OCI-LY1 (cell line): ENCODE measurements at regions not wholly inside any gene's neighbourhood (a gene's known extent, or its start where the extent isn't known, plus 50 kb on each side); places are given as distances from the start of the nearest gene placed in this dataset.

Experiments
- H2AFZ ChIP-seq: fragments of 200-600 bp; sonication (generic), shearing (Covaris generic); 2 replicates; pipeline ENCODE4 v1.6.0; 2014; ENCODE audit warnings: antibody characterized with exemption, mild to moderate bottlenecking, low read length
- H3F3A ChIP-seq: fragments of 200-600 bp; sonication (generic), shearing (Covaris generic); 2 replicates; pipeline ENCODE4 v1.6.0; 2014; ENCODE audit warnings: mild to moderate bottlenecking, antibody characterized with exemption, low read length, moderate library complexity; ENCODE audit not compliant: insufficient read depth
- H3K27ac ChIP-seq: fragments of 200-600 bp; sonication (generic); 2 replicates; pipeline ENCODE4 v1.5.1; 2014; ENCODE audit warnings: low read length, mixed run types, mild to moderate bottlenecking, low read depth; ENCODE audit not compliant: poor library complexity, severe bottlenecking
- H3K27me3 ChIP-seq: fragments of 200-600 bp; sonication (generic); 2 replicates; pipeline ENCODE4 v1.6.0; 2014; ENCODE audit warnings: antibody characterized with exemption, mild to moderate bottlenecking, low read length, moderate library complexity; ENCODE audit not compliant: insufficient read depth
- H3K36me3 ChIP-seq: fragments of 200-600 bp; sonication (generic); 2 replicates; pipeline ENCODE4 v1.6.1; 2014; ENCODE audit warnings: mild to moderate bottlenecking, antibody characterized with exemption, low read length, moderate library complexity, mixed read lengths; ENCODE audit not compliant: insufficient read depth
- H3K4me1 ChIP-seq: fragments of 200-600 bp; sonication (generic); 2 replicates; pipeline ENCODE4 v1.5.1; 2014; ENCODE audit warnings: mild to moderate bottlenecking, low read length, moderate library complexity; ENCODE audit not compliant: insufficient read depth, severe bottlenecking
- H3K4me2 ChIP-seq: fragments of 200-600 bp; sonication (generic), shearing (Covaris generic); 2 replicates; pipeline ENCODE4 v1.6.1; 2014; ENCODE audit warnings: low read length
- H3K4me3 ChIP-seq: fragments of 200-600 bp; sonication (generic); 2 replicates; pipeline ENCODE4 v1.5.1; 2014; ENCODE audit warnings: low read length, low read depth, mild to moderate bottlenecking, mixed read lengths; ENCODE audit not compliant: poor library complexity, severe bottlenecking
- H3K79me2 ChIP-seq: fragments of 200-600 bp; shearing (Covaris generic); 2 replicates; pipeline ENCODE4 v1.6.1; 2016; ENCODE audit warnings: mixed run types, low read length, mixed read lengths; ENCODE audit not compliant: insufficient read depth
- H3K9ac ChIP-seq: fragments of 200-600 bp; sonication (generic), shearing (Covaris generic); 2 replicates; pipeline ENCODE4 v1.6.1; 2014; ENCODE audit warnings: mild to moderate bottlenecking, low read length, mixed read lengths
- H3K9me2 ChIP-seq: fragments of 200-600 bp; sonication (generic), shearing (Covaris generic); 2 replicates; pipeline ENCODE4 v1.6.1; 2014; ENCODE audit warnings: low read depth, mild to moderate bottlenecking, low read length, mixed read lengths
- H3K9me3 ChIP-seq: fragments of 200-600 bp; shearing (Covaris generic); 2 replicates; pipeline ENCODE4 v1.6.1; 2014; ENCODE audit warnings: low read length, mixed read lengths
- H4K20me1 ChIP-seq: fragments of 200-600 bp; sonication (generic), shearing (Covaris generic); 2 replicates; pipeline ENCODE4 v1.6.0; 2016; ENCODE audit warnings: mild to moderate bottlenecking, low read length; ENCODE audit not compliant: insufficient read depth
- EZH2 ChIP-seq: fragments of 200-600 bp; sonication (generic), shearing (Covaris generic); IDR thresholded peaks from 2 replicates; pipeline ENCODE4 v1.8.0; 2017; ENCODE audit warnings: borderline replicate concordance, mixed run types, mild to moderate bottlenecking, antibody characterized with exemption, low read length, moderate library complexity, mixed read lengths
- TF ChIP-seq, protein P1 (sequence below): fragments of 200-600 bp; sonication (generic), shearing (Covaris generic); IDR thresholded peaks from 2 replicates; pipeline ENCODE4 v1.5.1; 2017; ENCODE audit warnings: mild to moderate bottlenecking, antibody characterized with exemption, low read length, moderate library complexity, mixed read lengths

DNA sequence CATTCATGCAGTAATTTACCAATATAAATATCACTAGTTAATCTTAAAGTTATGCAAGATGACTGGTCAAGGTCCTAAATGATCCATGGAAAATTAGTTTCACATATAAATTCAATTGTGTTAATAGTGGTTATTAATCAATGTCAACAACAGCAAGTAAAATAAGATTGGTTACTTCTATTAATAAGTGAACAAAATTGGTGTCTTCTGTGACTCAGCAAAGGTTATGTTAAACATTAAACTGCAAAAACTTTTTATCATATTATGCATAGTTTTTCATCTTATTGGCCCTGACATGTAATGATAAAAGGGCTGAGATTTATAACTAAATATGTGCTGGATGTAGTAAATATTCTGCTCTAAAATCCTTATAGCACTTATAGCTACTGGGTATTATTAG, 359.0 kb upstream of the UBE2E3 start:
- Histone ChIP-seq H3K4me3 (no peak overlapping the region), H3K4me1 (no peaks in the 10 kb centered on the region), H3K27ac (no peak overlapping the region)

DNA sequence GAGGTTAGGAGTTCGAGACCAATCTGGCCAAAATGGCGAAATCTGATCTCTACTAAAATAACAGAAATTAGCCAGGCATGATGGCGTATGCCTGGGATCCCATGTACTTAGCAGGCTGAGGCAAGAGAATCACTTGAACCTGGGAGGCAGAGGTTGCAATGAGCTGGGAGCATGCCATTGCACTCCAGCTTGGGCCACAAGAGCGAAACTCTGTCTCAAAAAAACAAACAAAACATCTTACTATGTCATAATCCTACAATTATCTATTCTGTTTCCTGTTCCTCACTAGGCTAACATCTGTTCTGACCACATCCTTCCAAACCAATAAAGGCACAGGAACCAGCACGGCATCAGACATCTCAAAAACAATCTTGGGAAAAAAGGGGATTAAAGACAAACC, 361.8 kb upstream of the UBE2E3 start:
- Histone ChIP-seq H3K36me3 (no peaks in the 10 kb centered on the region), H3K27me3 (no peaks in the 10 kb centered on the region), H3K9me3 (no peaks in the 10 kb centered on the region), H3K4me1 (no peaks in the 10 kb centered on the region), H3K27ac (no peak overlapping the region), H3F3A (no peaks in the 10 kb centered on the region), H2AFZ (no peak overlapping the region), H3K9ac (no peak overlapping the region), H4K20me1 (no peaks in the 10 kb centered on the region), H3K79me2 (no peaks in the 10 kb centered on the region), H3K9me2 (no peaks in the 10 kb centered on the region; the same call in 1 of the 2 replicates), H3K4me3 (no peak overlapping the region), H3K4me2 (no peak overlapping the region)
- TF ChIP-seq EZH2, result no peak
- TF ChIP-seq, protein P1, sequence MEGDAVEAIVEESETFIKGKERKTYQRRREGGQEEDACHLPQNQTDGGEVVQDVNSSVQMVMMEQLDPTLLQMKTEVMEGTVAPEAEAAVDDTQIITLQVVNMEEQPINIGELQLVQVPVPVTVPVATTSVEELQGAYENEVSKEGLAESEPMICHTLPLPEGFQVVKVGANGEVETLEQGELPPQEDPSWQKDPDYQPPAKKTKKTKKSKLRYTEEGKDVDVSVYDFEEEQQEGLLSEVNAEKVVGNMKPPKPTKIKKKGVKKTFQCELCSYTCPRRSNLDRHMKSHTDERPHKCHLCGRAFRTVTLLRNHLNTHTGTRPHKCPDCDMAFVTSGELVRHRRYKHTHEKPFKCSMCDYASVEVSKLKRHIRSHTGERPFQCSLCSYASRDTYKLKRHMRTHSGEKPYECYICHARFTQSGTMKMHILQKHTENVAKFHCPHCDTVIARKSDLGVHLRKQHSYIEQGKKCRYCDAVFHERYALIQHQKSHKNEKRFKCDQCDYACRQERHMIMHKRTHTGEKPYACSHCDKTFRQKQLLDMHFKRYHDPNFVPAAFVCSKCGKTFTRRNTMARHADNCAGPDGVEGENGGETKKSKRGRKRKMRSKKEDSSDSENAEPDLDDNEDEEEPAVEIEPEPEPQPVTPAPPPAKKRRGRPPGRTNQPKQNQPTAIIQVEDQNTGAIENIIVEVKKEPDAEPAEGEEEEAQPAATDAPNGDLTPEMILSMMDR, result no peak

More for the DNA sequence above, 359.0 kb upstream of the UBE2E3 start:
- H2AFZ ChIP-seq, result no peak overlapping the region
- no peaks in the 10 kb centered on the region; the same call in 1 of the 2 replicates for H3K9me2 ChIP-seq
- H3K9ac ChIP-seq, result no peak overlapping the region
- TF ChIP-seq, protein P1, result no peak
- no peak for TF ChIP-seq EZH2
- H3F3A ChIP-seq, result no peaks in the 10 kb centered on the region
- H3K4me2 ChIP-seq, result no peak overlapping the region
- H3K79me2 ChIP-seq, result no peaks in the 10 kb centered on the region
- no peaks in the 10 kb centered on the region for H3K9me3 ChIP-seq
- no peaks in the 10 kb centered on the region for H3K27me3 ChIP-seq
- H3K36me3 ChIP-seq, result no peaks in the 10 kb centered on the region
- H4K20me1 ChIP-seq, result no peaks in the 10 kb centered on the region

DNA sequence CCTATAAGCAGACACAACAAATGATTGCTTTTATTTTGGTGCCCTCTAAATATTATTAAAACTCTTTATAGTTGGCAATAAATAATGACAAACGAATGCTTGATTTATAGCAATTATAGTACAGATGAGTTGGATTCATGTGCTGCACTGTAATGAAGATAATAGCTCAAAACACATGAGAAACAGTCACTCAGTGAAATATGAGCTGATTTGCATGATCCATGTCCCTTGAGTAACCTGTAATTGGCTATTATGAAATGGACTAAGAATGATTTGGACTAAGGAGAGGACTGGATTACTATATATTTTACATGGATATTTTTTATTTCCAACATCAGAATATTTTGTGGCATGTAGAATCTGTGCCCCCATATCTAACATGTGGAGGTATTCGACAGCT, 365.6 kb upstream of the UBE2E3 start:
- H3K9me2 ChIP-seq, result no peaks in the 10 kb centered on the region; the same call in 1 of the 2 replicates
- H3K27me3 ChIP-seq, result no peaks in the 10 kb centered on the region

More for the DNA sequence above, 365.6 kb upstream of the UBE2E3 start:
- H3K79me2 ChIP-seq, result no peaks in the 10 kb centered on the region
- H3K4me3 ChIP-seq, result no peak overlapping the region
- no peaks in the 10 kb centered on the region for H4K20me1 ChIP-seq
- H2AFZ ChIP-seq, result no peak overlapping the region
- TF ChIP-seq, protein P1, result no peak
- TF ChIP-seq EZH2, result no peak
- no peak overlapping the region for H3K4me2 ChIP-seq
- H3K27ac ChIP-seq, result no peak overlapping the region
- no peaks in the 10 kb centered on the region for H3K36me3 ChIP-seq
- no peaks in the 10 kb centered on the region for H3F3A ChIP-seq
- no peaks in the 10 kb centered on the region for H3K9me3 ChIP-seq
- no peaks in the 10 kb centered on the region for H3K4me1 ChIP-seq
- H3K9ac ChIP-seq, result no peak overlapping the region
